ENCODE measurements at regions not wholly inside any gene's neighbourhood (a gene's known extent, or its start where the extent isn't known, plus 50 kb on each side); places are given as distances from the start of the nearest gene placed in this dataset.

DNA sequence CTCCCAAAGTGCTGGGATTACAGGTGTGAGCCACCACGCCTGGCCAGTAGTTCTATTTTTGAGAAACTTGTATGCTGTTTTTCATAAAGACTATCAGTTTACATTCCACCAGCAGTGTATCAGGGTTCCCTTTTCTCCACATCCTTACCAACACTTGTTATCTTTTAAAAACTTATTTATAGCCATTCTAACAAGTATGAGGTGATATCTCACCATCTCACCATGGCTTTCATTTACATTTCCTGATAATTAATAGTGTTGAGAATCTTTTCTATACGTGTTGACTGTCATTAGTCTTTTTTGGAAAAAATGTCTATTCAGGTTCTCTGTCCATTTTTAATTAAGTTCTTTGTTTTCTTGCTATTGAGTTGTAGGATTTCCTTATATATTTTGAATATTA is 416.1 kb downstream of the NEBL start:
- TF ChIP-seq POLR2A (IDR thresholded peaks at IDR 0.05; ENCODE audit: insufficient read depth in 1 of 2, low read depth in 2 of 2, low read length in 2 of 2) (no peak), SMC3 (IDR thresholded peaks at IDR 0.05; ENCODE audit: low read length) (no peak), EZH2 (conservative IDR thresholded peaks at IDR 0.05; ENCODE audit: low read depth, low read length) (no peak), JUN (CRISPR knock-in tag; IDR thresholded peaks at IDR 0.05) (no peak), RFX1 (IDR thresholded peaks at IDR 0.05) (no peak), ZNF343 (CRISPR knock-in tag; IDR thresholded peaks at IDR 0.05) (no peak), JUNB (CRISPR knock-in tag; IDR thresholded peaks at IDR 0.05; ENCODE audit: borderline replicate concordance) (no peak)
- TF ChIP-seq, protein P1, sequence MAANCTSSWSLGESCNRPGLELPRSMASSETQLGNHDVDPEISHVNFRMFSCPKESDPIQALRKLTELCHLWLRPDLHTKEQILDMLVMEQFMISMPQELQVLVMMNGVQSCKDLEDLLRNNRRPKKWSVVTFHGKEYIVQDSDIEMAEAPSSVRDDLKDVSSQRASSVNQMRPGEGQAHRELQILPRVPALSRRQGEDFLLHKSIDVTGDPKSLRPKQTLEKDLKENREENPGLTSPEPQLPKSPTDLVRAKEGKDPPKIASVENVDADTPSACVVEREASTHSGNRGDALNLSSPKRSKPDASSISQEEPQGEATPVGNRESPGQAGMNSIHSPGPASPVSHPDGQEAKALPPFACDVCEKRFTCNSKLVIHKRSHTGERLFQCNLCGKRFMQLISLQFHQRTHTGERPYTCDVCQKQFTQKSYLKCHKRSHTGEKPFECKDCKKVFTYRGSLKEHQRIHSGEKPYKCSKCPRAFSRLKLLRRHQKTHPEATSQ (CRISPR knock-in tag; IDR thresholded peaks at IDR 0.05; ENCODE audit: borderline replicate concordance) = no peak
- TF ChIP-seq, protein P2, sequence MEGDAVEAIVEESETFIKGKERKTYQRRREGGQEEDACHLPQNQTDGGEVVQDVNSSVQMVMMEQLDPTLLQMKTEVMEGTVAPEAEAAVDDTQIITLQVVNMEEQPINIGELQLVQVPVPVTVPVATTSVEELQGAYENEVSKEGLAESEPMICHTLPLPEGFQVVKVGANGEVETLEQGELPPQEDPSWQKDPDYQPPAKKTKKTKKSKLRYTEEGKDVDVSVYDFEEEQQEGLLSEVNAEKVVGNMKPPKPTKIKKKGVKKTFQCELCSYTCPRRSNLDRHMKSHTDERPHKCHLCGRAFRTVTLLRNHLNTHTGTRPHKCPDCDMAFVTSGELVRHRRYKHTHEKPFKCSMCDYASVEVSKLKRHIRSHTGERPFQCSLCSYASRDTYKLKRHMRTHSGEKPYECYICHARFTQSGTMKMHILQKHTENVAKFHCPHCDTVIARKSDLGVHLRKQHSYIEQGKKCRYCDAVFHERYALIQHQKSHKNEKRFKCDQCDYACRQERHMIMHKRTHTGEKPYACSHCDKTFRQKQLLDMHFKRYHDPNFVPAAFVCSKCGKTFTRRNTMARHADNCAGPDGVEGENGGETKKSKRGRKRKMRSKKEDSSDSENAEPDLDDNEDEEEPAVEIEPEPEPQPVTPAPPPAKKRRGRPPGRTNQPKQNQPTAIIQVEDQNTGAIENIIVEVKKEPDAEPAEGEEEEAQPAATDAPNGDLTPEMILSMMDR (CRISPR knock-in tag; IDR thresholded peaks at IDR 0.05) = no peak
- TF ChIP-seq, protein P3, sequence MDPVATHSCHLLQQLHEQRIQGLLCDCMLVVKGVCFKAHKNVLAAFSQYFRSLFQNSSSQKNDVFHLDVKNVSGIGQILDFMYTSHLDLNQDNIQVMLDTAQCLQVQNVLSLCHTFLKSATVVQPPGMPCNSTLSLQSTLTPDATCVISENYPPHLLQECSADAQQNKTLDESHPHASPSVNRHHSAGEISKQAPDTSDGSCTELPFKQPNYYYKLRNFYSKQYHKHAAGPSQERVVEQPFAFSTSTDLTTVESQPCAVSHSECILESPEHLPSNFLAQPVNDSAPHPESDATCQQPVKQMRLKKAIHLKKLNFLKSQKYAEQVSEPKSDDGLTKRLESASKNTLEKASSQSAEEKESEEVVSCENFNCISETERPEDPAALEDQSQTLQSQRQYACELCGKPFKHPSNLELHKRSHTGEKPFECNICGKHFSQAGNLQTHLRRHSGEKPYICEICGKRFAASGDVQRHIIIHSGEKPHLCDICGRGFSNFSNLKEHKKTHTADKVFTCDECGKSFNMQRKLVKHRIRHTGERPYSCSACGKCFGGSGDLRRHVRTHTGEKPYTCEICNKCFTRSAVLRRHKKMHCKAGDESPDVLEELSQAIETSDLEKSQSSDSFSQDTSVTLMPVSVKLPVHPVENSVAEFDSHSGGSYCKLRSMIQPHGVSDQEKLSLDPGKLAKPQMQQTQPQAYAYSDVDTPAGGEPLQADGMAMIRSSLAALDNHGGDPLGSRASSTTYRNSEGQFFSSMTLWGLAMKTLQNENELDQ (CRISPR knock-in tag; IDR thresholded peaks at IDR 0.05; ENCODE audit: borderline replicate concordance) = no peak
- TF ChIP-seq, protein P4, sequence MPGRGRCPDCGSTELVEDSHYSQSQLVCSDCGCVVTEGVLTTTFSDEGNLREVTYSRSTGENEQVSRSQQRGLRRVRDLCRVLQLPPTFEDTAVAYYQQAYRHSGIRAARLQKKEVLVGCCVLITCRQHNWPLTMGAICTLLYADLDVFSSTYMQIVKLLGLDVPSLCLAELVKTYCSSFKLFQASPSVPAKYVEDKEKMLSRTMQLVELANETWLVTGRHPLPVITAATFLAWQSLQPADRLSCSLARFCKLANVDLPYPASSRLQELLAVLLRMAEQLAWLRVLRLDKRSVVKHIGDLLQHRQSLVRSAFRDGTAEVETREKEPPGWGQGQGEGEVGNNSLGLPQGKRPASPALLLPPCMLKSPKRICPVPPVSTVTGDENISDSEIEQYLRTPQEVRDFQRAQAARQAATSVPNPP (CRISPR knock-in tag; IDR thresholded peaks at IDR 0.05) = no peak

Measured in HepG2 (cell line).